ENCODE measurements at regions not wholly inside any gene's neighbourhood (a gene's known extent, or its start where the extent isn't known, plus 50 kb on each side); places are given as distances from the start of the nearest gene placed in this dataset.
A peak's percentile ranks its signal among the peaks of the same experiment; 100 is the strongest.

DNA sequence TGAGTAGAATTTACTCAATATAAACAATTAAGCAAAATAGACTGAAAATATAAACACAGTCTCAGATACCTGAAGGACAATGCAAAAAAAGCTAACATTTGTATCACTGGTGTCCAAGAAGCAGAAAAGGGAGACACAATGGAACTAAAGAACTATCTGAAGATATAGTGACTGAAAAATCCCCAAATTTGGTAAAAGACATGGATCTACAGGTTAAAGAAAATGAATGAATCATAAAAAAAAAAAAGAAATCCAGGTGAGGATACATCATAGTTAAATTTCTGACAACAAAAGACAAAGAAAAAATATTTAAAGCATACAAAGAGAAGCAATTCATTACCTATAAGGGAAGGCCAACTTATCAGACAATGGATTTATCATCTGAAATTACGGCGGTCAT, 114.7 kb upstream of the PPP1R3A start:
- no peaks in the 10 kb centered on the region for H3K36me3 ChIP-seq (ENCODE audit: control insufficient read depth, insufficient read depth, low read length)
- H3K79me2 ChIP-seq, result no peaks in the 10 kb centered on the region
- H2AFZ ChIP-seq, result no peak overlapping the region
- H3K27ac ChIP-seq, result no peak overlapping the region
- TF ChIP-seq, protein P1, sequence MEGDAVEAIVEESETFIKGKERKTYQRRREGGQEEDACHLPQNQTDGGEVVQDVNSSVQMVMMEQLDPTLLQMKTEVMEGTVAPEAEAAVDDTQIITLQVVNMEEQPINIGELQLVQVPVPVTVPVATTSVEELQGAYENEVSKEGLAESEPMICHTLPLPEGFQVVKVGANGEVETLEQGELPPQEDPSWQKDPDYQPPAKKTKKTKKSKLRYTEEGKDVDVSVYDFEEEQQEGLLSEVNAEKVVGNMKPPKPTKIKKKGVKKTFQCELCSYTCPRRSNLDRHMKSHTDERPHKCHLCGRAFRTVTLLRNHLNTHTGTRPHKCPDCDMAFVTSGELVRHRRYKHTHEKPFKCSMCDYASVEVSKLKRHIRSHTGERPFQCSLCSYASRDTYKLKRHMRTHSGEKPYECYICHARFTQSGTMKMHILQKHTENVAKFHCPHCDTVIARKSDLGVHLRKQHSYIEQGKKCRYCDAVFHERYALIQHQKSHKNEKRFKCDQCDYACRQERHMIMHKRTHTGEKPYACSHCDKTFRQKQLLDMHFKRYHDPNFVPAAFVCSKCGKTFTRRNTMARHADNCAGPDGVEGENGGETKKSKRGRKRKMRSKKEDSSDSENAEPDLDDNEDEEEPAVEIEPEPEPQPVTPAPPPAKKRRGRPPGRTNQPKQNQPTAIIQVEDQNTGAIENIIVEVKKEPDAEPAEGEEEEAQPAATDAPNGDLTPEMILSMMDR (IDR thresholded peaks at IDR 0.05), result no peak
- H3K4me1 ChIP-seq, result no peaks in the 10 kb centered on the region
- no peak overlapping the region for H3K4me3 ChIP-seq (ENCODE audit: low read depth, low read length)
- H3K9me3 ChIP-seq (ENCODE audit: control insufficient read depth, low read length), result no peaks in the 10 kb centered on the region
- no peak overlapping the region for H3K9ac ChIP-seq
- no peak overlapping the region for H3K4me2 ChIP-seq (ENCODE audit: low read length)
- no peaks in the 10 kb centered on the region for H3K27me3 ChIP-seq (ENCODE audit: control insufficient read depth, insufficient read depth, low read length)

DNA sequence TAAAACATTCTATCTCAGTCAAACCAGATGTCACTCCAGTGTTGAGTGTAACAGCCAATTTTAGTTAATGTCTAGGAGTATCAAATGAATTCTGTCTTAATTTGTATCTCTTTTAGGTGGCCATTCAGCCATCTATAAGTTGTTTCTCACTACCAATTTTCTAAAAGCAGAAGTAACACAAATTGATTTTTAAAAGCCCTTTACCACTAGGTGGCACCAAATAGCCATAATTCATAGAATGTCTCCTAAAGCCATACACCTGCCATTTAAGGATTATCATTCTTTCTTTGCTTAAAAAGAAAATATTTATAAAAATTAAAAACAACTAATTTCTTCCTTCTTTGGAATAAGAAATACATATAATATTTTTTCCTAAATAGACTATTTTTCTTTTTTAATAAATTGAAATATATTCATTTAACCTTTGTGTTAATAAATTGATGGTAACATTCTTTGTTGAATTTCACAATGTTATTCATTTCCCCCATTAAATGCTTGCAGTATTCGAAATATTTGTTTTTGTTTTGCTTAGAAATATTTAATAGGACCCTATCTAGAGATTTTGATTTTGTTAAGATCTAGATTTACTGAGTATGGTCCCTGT, 107.8 kb upstream of the PPP1R3A start:
- no peak overlapping the region for H3K4me3 ChIP-seq (ENCODE audit: low read depth, low read length)
- H2AFZ ChIP-seq, result no peak overlapping the region
- no peaks in the 10 kb centered on the region for H3K9me3 ChIP-seq (ENCODE audit: control insufficient read depth, low read length)
- H3K4me2 ChIP-seq (ENCODE audit: low read length), result no peak overlapping the region
- H3K79me2 ChIP-seq, result no peaks in the 10 kb centered on the region
- H3K4me1 ChIP-seq, result no peaks in the 10 kb centered on the region
- TF ChIP-seq, protein P1 (IDR thresholded peaks at IDR 0.05), result peak; percentile 45
- no peaks in the 10 kb centered on the region for H3K27me3 ChIP-seq (ENCODE audit: control insufficient read depth, insufficient read depth, low read length)
- H3K36me3 ChIP-seq (ENCODE audit: control insufficient read depth, insufficient read depth, low read length), result no peaks in the 10 kb centered on the region
- H3K9ac ChIP-seq, result no peak overlapping the region
- H3K27ac ChIP-seq, result no peak overlapping the region

DNA sequence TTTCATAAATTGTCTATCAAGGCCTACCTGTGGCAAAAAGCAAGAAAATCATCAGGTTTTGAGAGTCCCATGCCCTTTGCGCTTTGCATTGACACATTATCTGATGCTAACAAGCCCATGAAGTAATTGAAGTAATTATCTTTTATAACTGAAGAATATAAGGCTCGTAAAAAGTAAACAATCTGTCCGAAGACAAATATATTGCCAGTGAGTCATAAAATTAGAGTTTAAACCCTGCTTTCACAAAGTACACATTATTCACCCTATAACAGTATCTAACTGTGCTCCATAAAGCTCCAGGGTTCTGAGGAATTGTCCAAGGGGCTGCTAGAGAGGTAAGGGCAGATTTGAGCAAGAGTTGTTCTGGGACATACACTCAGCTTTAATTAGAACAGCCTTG, 102.3 kb upstream of the PPP1R3A start:
- no peak overlapping the region for H3K9ac ChIP-seq
- TF ChIP-seq, protein P1 (IDR thresholded peaks at IDR 0.05), result no peak
- no peak overlapping the region for H2AFZ ChIP-seq
- no peaks in the 10 kb centered on the region for H3K36me3 ChIP-seq (ENCODE audit: control insufficient read depth, insufficient read depth, low read length)
- no peaks in the 10 kb centered on the region for H3K9me3 ChIP-seq (ENCODE audit: control insufficient read depth, low read length)
- no peaks in the 10 kb centered on the region for H3K79me2 ChIP-seq
- H3K27ac ChIP-seq, result no peak overlapping the region
- H3K4me1 ChIP-seq, result no peaks in the 10 kb centered on the region
- H3K4me2 ChIP-seq (ENCODE audit: low read length), result no peak overlapping the region
- H3K4me3 ChIP-seq (ENCODE audit: low read depth, low read length), result no peak overlapping the region
- H3K27me3 ChIP-seq (ENCODE audit: control insufficient read depth, insufficient read depth, low read length), result no peaks in the 10 kb centered on the region

DNA sequence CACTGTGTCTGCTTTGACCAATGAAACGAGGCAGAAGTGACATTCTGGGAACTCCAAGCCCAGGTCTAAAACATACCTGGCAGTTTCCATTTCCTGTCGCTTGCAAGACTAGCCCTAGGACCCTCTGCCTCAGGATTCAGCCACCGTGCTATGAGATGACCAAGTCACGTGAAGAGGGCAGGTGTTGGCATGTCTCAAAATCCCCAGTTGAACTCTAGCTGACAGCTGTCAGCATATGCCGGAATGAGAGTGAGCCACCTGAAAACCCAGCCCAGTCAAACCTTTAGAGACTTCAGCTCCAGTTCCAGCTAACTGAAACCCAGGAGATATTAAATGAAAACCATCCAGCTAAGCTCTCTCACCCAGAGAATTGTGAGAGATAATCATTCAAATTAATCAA, 89.9 kb upstream of the PPP1R3A start:
- no peak overlapping the region for H3K9ac ChIP-seq
- no peaks in the 10 kb centered on the region for H3K27me3 ChIP-seq (ENCODE audit: control insufficient read depth, insufficient read depth, low read length)
- H3K4me3 ChIP-seq (ENCODE audit: low read depth, low read length), result no peak overlapping the region
- no peak overlapping the region for H3K4me2 ChIP-seq (ENCODE audit: low read length)
- H2AFZ ChIP-seq, result no peak overlapping the region
- no peaks in the 10 kb centered on the region for H3K79me2 ChIP-seq
- H3K36me3 ChIP-seq (ENCODE audit: control insufficient read depth, insufficient read depth, low read length), result no peaks in the 10 kb centered on the region
- TF ChIP-seq, protein P1 (IDR thresholded peaks at IDR 0.05), result no peak
- H3K4me1 ChIP-seq, result no peaks in the 10 kb centered on the region
- no peaks in the 10 kb centered on the region for H3K9me3 ChIP-seq (ENCODE audit: control insufficient read depth, low read length)
- H3K27ac ChIP-seq, result no peak overlapping the region

DNA sequence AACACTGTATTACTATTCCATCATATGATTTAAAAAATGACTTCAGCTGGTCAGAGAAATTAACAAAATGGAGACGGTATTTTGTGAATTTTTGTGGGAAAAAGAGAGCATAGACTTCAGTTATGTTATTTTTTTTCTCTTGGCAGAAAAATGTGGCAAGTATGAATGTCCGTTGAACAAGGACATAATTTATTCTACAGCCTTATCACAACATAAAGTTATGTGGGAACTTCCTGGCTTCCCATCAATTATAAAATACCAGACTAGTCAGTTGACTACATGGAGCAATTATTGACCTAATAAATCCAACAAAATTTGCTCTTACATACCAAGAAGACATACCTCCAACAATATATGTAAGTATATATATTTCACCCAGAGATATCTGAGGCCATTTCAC, 88.6 kb upstream of the PPP1R3A start:
- H3K36me3 ChIP-seq (ENCODE audit: control insufficient read depth, insufficient read depth, low read length), result no peaks in the 10 kb centered on the region
- no peaks in the 10 kb centered on the region for H3K9me3 ChIP-seq (ENCODE audit: control insufficient read depth, low read length)
- H3K27ac ChIP-seq, result no peak overlapping the region
- H3K4me1 ChIP-seq, result no peaks in the 10 kb centered on the region
- H3K79me2 ChIP-seq, result no peaks in the 10 kb centered on the region
- H3K4me3 ChIP-seq (ENCODE audit: low read depth, low read length), result no peak overlapping the region
- no peak overlapping the region for H2AFZ ChIP-seq
- no peaks in the 10 kb centered on the region for H3K27me3 ChIP-seq (ENCODE audit: control insufficient read depth, insufficient read depth, low read length)
- no peak overlapping the region for H3K4me2 ChIP-seq (ENCODE audit: low read length)
- TF ChIP-seq, protein P1 (IDR thresholded peaks at IDR 0.05), result no peak
- H3K9ac ChIP-seq, result no peak overlapping the region

All from parathyroid adenoma (tissue), 2 donors.